HTERT RPE-1 (cell line): ENCODE measurements at regions not wholly inside any gene's neighbourhood (a gene's known extent, or its start where the extent isn't known, plus 50 kb on each side); places are given as distances from the start of the nearest gene placed in this dataset.

Experiments
- in situ Hi-C: fragments of 300-500 bp; cut with MboI; formaldehyde crosslinking; loops from 4 replicates; pipeline ENCODE4 v1.14.3; 2020; ENCODE audit warnings: low sequenced_read_pairs

- in situ Hi-C loops, result no loop called here
Observed at GRCh38 chr2:40896358-40896757, 444.5 kb upstream of the SLC8A1 start.

GRCh38 chr2:40914666-40915065, 462.8 kb upstream of the SLC8A1 start:
- in situ Hi-C loops, result no loop called here

- in situ Hi-C loops, result no loop called here
Observed at GRCh38 chr2:40915651-40916050, 463.8 kb upstream of the SLC8A1 start.

- in situ Hi-C loops, result no loop called here
Observed at GRCh38 chr2:40935349-40935748, 483.5 kb upstream of the SLC8A1 start.

- in situ Hi-C loops, result no loop called here
Observed at GRCh38 chr2:40937284-40937683, 485.4 kb upstream of the SLC8A1 start.

DNA sequence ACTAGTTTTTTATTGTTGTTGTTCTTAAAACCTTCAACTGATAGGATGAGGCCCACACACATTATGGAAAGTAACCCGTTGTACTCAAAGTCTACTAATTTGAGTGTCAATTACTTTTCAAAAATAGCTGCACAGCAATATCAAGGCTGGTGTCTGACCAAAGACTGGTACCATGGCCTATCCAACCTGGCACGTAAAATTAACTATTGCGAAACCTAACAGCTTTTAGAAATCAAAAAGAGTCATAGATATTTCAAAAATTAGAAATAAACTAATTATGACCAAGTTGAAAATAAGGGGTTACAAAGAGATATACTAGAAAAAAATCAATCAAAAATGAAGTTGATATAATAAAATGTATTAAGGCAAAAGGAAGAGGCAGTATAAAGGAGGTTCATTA, 501.5 kb upstream of the SLC8A1 start:
- in situ Hi-C loops, result no loop called here

- in situ Hi-C loops, result no loop called here
Observed at GRCh38 chr2:40955042-40955441, 503.2 kb upstream of the SLC8A1 start.

GRCh38 chr2:40955635-40956034, 503.7 kb upstream of the SLC8A1 start:
- in situ Hi-C loops, result no loop called here

DNA sequence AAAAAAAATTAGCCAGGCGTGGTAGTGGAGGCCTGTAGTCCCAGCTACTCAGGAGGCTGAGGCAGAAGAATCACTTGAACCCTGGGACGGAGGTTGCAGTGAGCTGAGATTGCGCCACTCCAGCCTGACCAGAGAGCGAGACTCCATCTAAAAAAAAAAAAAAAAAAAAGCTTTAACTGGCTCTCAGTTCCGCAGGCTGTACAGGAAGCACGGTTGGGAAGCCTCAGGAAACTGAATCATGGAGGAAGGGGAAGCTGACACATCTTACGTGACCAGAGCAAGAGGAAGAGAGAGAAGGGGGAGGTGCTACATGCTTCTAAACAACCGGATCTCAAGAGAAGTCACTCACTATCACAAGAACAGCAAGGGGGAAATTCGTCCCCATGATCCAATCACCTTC, 505.6 kb upstream of the SLC8A1 start:
- in situ Hi-C loops, result no loop called here

DNA sequence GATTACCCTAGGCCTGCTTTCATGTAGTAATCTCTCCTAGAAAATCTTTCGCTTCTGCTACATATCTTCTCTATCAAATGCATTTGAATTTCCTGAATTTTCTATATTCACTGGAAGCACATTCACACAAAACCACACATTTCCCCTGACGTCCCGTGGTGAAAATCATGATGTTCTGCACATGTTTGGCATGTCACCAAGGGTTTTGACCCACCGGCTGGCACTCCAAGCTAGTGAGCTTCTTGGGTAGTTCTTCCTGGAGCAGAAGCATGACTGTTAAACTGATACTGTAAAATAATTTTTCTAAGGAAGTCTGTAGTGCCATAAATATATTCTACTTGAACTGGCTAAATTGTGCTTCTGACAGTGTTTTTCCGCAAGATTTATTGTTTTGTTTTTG, 510.1 kb upstream of the SLC8A1 start:
- in situ Hi-C loops, result no loop called here

DNA sequence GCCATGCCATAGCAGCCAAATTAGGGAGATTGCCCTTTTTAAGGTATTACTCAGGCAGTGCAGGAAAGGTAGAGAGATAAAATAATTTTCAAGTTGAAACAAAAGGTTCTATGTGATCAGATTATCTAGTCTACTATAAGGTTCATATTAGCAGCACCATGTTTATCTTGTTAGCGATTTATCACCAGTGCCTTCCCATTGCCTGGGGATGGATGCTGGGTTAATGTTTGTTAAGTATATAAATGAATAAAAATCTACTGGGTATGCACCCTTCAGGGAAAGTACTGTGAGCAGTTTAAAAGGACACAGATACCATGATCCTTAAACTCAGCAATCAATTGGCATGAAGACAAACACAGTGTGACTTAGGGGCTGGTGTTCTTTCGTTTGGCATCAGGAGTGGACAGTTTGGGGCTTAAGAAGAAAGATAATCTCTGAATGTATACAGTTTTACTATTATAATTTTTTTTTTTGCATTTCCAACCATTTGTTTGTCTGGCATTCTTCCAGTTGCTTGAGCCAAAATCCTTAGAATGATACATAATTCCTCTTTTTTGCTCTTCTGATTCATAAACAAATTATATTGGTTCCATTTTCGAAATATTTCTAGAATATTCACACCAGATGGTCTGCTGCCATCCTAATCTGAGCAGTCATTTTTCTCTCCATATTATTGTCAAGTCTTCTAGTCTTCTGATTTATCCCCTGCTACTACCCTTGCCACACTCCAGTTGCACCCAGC, 512.8 kb upstream of the SLC8A1 start:
- in situ Hi-C loops, result no loop called here

- in situ Hi-C loops, result no loop called here
Observed at GRCh38 chr2:40967451-40967850, 515.6 kb upstream of the SLC8A1 start.

DNA sequence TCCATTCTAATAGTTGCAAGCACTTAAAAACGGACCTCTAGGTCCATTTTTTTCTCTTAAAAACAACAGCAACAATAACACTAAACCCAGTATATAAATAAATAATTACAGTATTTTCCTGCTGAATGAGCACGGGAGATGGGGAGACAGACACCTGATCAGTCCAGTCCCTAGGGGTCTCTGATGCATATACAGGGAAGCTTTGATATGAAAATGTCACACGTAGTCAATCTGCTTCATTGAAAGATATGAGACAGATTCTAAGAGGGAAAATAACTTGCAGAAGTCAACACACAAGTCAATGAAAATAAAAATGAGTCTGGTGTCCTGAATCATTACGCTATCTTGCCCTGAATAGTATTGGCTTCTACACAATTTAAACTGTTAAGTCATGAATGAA, 523.3 kb upstream of the SLC8A1 start:
- in situ Hi-C loops, result no loop called here

GRCh38 chr2:40997362-40997761, 545.5 kb upstream of the SLC8A1 start:
- in situ Hi-C loops, result no loop called here

DNA sequence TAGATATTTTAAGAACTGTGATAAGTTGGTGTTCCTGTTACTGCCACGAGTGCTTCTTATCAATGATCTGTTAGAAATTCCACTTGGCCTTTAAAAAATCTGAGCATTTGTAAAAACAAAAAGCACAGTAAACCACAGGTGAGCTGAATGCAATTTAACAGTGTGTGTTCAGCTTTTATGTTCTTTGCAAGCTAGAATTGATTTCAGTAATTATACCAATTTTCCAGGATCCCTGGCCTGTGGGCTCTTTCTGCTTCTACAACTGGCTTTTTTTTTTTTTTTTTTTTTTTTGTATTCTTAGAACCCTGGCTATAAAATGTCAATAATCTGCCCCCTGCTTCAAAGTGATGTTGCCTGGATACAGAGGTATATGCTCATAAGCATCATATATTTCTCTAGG, 548.5 kb upstream of the SLC8A1 start:
- in situ Hi-C loops, result no loop called here

GRCh38 chr2:41000906-41001305, 549.0 kb upstream of the SLC8A1 start:
- in situ Hi-C loops, result no loop called here

DNA sequence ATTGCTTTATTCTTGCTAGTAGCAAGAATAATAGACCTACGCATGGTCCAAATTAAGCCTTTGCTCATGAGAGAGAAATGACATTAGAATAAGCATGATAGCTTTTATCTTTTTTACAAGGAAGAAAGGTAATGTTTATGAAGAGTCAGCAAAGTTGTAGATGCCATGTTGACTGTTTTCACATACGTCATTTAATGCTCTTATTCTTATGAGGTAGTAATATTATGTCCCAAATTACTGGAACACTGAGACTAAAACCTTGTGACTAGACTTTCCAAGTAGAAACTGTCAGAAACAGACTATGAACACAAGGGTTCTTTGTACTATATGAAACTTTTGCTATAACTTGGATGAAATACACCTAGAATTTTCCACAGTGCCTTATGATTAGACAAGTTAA, 552.8 kb upstream of the SLC8A1 start:
- in situ Hi-C loops, result no loop called here

DNA sequence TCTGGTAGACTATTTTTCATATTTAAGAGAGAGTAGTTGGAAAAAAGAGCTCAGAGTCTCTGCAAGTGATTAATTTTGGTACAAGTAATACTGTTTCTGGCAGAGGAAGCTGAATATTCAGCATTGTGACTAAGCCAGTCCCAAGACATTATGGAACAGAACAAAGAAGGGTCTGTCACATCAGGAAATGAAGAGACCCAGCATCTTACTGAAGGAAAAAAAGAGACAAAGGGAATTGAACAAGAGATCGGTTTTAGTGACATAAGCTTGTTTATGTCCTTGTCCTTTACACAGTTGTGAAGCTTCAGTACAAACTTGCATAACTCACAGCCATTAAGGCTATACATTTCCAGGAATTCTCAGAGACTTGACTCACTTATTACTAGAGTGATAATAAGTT, 568.5 kb upstream of the SLC8A1 start:
- in situ Hi-C loops, result no loop called here

DNA sequence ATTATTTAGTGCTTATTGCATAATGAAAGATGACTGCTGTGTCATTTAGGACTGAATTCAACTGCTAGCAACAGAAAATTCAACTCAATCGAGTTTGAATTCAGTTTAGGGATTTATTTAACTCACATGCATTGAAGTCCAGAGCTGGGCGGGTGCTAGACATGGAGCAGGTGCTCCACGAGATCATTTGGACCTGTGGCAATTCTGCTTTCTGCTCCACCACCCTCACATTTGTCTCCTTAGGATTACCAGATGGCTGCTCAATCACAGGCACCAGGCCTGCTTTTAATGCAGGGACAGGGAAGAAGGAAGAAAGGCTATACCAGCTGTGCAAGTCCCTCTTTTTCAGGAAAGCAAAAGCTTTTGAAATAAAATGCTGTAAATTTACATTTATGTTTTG, 572.9 kb upstream of the SLC8A1 start:
- in situ Hi-C loops, result no loop called here

- in situ Hi-C loops, result no loop called here
Observed at GRCh38 chr2:41026613-41027012, 574.7 kb upstream of the SLC8A1 start.

GRCh38 chr2:41027095-41027494, 575.2 kb upstream of the SLC8A1 start:
- in situ Hi-C loops, result no loop called here

- in situ Hi-C loops, result no loop called here
Observed at GRCh38 chr2:41031282-41031681, 579.4 kb upstream of the SLC8A1 start.

DNA sequence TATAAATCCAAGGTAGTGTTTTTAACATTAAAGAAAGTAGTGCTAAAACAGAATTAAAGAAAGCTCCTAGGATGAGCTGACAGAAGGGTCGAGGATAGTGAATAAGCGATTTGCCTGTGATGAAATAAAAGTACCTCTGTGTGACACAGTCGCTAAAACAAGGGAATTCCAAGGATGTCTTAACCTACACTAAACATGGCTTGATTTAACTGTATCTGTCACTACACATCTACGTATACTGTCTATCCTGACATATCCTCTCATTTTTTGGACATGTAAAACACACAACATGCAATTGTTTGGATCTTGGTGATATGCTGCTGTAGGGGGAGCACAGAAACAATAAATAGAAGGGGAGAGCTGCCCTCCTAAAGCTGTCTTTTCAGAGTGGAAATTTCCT, 580.8 kb upstream of the SLC8A1 start:
- in situ Hi-C loops, result no loop called here
